ENCODE measurements at regions not wholly inside any gene's neighbourhood (a gene's known extent, or its start where the extent isn't known, plus 50 kb on each side); places are given as distances from the start of the nearest gene placed in this dataset.

- no peak for DNase-seq (ENCODE audit: low spot score)
These were observed 193.0 kb downstream of the TTC8 start for GRCh38 chr14:89017417-89017816.

- no peak for DNase-seq (ENCODE audit: low spot score)
These were observed 197.8 kb downstream of the TTC8 start for GRCh38 chr14:89022274-89022673.

GRCh38 chr14:89024691-89025090, 200.2 kb downstream of the TTC8 start:
- DNase-seq (ENCODE audit: low spot score), result no peak

- peak; percentile 60 for DNase-seq (ENCODE audit: low spot score)
These were observed 201.2 kb downstream of the TTC8 start for GRCh38 chr14:89025561-89026236.

- peak; percentile 95 for DNase-seq (ENCODE audit: low spot score)
These were observed 202.8 kb downstream of the TTC8 start for GRCh38 chr14:89027097-89027740.

- no peak for DNase-seq (ENCODE audit: low spot score)
These were observed 204.1 kb downstream of the TTC8 start for GRCh38 chr14:89028462-89029134.

GRCh38 chr14:89029961-89030694, 205.7 kb downstream of the TTC8 start:
- DNase-seq (ENCODE audit: low spot score), result no peak

GRCh38 chr14:89030921-89031320, 206.5 kb downstream of the TTC8 start:
- DNase-seq (ENCODE audit: low spot score), result no peak

- DNase-seq (ENCODE audit: low spot score), result no peak
These were observed 207.7 kb downstream of the TTC8 start for GRCh38 chr14:89032086-89032649.

- no peak for DNase-seq (ENCODE audit: low spot score)
These were observed 209.3 kb downstream of the TTC8 start for GRCh38 chr14:89033756-89034155.

- DNase-seq (ENCODE audit: low spot score), result no peak
These were observed 211.9 kb downstream of the TTC8 start for GRCh38 chr14:89036371-89036770.

GRCh38 chr14:89037065-89037464, 212.6 kb downstream of the TTC8 start:
- no peak for DNase-seq (ENCODE audit: low spot score)

GRCh38 chr14:89040080-89040459, 215.6 kb downstream of the TTC8 start:
- no peak for DNase-seq (ENCODE audit: low spot score)

- DNase-seq (ENCODE audit: low spot score), result peak; percentile 86
These were observed 216.2 kb downstream of the TTC8 start for GRCh38 chr14:89040460-89041256.

GRCh38 chr14:89041257-89041582, 216.8 kb downstream of the TTC8 start:
- DNase-seq (ENCODE audit: low spot score), result no peak

- DNase-seq (ENCODE audit: low spot score), result no peak
These were observed 217.6 kb downstream of the TTC8 start for GRCh38 chr14:89042021-89042420.

GRCh38 chr14:89053303-89053702, 228.9 kb downstream of the TTC8 start:
- no peak for DNase-seq (ENCODE audit: low spot score)

GRCh38 chr14:89056394-89056793, 231.9 kb downstream of the TTC8 start:
- DNase-seq (ENCODE audit: low spot score), result no peak

GRCh38 chr14:89058697-89059096, 234.2 kb downstream of the TTC8 start:
- DNase-seq (ENCODE audit: low spot score), result no peak

- no peak for DNase-seq (ENCODE audit: low spot score)
These were observed 235.7 kb downstream of the TTC8 start for GRCh38 chr14:89060191-89060590.

GRCh38 chr14:89061696-89062095, 237.2 kb downstream of the TTC8 start:
- no peak for DNase-seq (ENCODE audit: low spot score)

GRCh38 chr14:89065879-89066278, 241.4 kb downstream of the TTC8 start:
- DNase-seq (ENCODE audit: low spot score), result no peak

Data from D341Med (cell line).